HG03558 (cell line): ENCODE measurements at regions not wholly inside any gene's neighbourhood (a gene's known extent, or its start where the extent isn't known, plus 50 kb on each side); places are given as distances from the start of the nearest gene placed in this dataset.
"Not testable (repeated sequence)": the region's sequence is repeated elsewhere in the genome, so short reads cannot be mapped to it uniquely, and the experiment has no call there.

ENCODE experiments used
- ATAC-seq: cut with Tn5 transposase; IDR thresholded peaks from one replicate; pipeline ENCODE4 v1.9.1; 2021; ENCODE audit warnings: moderate number of reproducible peaks; ENCODE audit not compliant: unreplicated experiment; ENCODE audit errors: extremely low read depth

DNA sequence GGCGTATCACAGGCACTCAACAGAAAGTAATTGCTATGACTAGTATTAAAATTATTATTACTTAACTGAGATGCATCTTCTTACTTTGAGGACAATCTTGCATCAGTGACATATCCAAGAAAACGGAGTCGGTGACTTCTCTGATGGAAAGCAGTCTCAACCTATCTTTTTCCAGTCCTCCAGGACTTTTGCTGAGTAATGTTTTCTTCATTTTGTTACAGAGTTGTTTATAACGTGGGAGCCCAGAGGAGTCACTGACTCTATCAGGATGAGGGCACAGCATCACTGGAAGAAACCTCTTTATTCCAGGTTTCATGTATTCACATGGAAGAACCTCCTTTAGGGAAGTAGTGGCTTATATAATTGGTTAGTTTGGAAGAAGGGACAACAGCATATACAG is 51.5 kb upstream of the MELK start:
- no peak for ATAC-seq

DNA sequence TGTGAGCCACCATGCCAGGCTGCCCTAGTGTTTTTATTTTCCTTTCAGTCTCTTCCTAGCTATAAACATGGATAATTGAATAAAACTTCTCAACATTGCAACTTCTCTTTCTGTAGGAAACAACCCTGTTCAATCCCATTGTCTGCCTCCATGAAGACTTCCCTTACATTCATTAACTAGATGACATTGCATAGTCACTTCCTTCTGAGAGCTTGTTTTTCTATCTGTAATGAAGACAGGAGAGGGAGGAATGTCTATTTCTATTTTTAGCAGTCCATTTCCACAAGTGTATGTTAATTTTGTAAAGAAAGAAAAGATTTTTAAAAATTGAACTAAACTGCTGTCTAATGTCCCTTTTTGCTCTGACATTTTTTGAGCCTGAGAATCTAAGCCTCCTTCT is 55.6 kb upstream of the MELK start:
- no peak for ATAC-seq

DNA sequence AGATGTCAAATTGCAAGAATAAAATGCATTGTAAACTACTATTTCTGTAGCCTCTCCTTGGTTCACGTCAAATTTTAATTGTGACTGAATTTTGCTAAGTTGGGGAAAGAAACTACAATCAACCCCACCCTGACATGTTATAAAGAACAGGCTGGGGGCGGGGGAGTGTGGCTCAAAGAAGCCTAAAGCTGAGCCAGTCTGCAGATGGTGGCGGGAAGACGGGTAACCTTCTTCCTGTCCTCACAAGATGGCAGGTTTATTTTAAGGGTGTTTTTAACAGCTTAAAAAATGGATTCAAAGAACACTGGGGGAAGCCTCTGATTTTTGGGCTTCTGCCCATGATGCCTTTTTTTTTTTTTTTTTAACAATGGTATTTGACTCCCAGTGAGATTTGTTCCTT is 68.5 kb upstream of the MELK start:
- no peak for ATAC-seq

DNA sequence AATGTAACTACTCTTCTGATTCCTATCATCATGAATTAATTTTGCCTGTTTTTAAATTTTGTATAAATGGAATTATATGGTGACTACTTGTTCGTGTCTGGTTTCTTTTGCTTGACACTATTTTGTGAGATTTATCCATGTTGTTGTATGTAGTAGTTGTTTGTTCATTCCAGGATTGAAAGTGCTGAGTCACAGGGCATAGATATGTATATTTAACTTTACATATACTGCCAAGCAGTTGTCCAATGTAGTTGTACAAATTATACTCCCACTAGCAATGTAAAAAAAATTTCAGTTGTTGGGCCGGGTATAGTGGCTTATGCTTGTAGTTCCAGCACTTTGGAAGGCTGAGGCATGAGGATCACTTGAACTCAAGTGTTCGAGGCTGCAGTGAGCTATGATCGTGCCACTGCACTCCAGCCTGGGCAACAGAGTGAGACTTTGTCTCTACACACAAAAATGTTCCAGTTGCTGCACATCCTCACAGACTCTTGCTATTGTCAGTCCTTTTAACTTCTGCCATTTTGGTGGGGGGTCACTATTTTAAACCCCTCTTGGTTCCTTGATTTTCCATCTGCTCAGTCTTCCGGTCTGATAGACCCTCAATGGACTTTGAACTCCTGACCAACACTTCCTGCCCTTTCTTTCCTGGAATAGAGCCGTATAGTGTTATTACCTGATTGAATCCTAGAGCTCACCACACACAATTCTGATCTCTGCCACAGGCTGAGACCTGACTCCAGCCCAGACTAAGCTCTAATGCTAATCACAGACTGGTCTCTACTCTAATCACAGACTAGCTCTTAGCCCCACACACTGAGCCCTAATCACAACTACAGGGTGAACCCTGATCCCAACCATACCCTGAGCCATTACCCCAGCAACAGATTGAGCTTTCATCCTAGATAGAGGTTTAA is 69.3 kb upstream of the MELK start:
- ATAC-seq = no peak

DNA sequence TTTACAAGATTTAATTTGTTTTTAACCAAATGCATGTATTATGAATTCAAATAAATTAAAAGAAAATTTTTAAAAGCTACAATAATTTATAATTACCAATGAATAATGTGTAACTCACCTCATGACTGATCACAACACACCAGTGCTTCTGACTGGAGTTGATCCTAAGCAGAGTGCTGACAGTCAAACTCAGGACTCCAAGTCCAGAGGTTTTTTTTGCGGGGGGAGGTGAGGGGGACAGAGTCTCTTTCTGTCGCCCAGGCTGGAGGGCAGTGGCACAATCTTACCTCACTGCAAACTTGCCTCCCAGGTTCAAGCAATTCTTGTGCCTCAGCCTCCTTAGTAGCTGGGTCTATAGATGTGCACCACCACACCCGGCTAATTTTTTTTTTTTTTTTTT is 71.0 kb upstream of the MELK start:
- no peak for ATAC-seq

DNA sequence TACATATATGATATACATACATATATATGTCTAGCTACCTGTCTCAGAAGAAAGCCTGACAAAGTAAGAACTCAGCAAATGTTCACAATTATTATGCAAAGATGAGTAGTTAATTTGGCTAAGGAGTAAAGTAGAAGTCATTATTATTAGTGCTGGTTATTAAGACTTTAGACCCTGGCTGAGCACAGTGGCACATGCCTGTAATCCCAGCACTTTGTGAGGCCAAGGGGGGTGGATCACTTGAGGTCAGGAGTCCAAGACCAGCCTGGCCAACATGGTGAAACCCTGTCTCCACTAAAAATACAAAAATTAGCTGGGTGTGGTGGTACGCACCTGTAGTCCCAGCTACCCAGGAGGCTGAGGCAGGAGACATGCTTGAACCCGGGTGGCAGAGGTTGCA is 71.8 kb upstream of the MELK start:
- ATAC-seq = not testable (repeated sequence)

DNA sequence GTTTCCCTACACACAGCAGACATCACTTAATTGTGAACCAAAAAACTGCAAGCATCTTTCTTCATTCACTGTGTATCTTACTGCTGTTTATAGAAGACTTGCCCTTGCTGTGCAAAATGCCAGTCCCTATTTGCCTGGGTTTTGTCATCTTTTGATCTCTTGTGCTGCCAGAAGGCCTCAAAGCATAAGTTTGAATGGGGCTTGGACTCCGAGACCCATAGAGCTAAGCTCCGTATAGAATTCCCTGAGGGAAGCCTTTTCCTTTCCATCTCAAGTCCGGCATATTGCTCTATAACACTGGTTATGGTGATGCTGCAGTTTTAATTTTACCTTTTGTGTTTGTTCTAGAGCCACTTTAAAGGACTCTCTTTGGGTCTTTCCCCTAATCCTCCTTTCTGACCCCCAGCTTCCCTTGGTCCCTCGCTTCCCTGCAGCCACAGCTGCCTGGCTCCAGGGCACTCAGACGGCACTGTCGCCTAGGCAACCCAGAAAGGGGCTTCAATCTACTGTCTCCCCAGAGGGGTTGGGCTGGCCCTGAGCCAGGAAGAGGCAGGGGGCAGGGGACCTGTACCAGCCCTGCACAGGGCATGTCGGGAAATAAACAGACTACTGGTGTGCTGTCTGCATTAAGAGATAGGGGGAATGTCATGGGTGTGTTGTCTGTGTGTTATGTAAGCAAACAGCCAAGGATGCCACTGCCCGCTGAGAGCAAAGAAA is 73.4 kb upstream of the MELK start:
- ATAC-seq = no peak

DNA sequence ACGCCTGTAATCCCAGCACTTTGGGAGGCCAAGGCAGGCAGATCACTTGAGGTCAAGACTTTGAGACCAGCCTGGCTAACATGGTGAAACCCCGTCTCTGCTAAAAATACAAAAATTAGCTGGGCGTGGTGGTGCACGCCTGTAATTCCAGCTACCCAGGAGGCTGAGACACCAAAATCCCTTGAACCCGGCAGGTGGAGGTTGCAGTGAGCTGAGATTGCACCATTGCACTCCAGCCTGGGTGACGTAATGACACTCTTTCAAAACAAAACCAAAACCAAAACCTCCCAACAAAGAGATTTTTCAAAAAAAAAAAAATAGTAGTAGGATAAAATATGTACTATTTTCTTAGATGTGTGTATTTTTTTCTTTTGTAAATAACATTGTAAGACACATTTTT is 79.1 kb upstream of the MELK start:
- not testable (repeated sequence) for ATAC-seq

DNA sequence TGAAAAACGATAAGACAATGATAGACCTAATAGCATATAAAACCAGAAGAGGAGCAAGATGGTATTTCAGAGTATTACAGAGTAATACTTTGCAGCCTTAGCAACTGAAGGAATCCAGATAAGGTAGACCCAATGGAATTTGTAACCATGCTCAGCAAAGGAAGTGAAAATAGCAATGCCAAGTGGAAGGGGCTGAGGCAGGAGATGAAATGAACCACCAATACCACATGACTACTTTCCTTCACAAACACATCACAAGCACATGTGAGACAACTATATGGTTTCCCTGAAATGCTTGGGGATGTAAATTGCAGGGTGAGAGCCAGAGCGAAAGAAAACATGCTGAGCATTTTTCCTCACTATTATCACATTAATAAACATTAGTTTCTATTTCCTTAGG is 79.8 kb upstream of the MELK start:
- no peak for ATAC-seq

DNA sequence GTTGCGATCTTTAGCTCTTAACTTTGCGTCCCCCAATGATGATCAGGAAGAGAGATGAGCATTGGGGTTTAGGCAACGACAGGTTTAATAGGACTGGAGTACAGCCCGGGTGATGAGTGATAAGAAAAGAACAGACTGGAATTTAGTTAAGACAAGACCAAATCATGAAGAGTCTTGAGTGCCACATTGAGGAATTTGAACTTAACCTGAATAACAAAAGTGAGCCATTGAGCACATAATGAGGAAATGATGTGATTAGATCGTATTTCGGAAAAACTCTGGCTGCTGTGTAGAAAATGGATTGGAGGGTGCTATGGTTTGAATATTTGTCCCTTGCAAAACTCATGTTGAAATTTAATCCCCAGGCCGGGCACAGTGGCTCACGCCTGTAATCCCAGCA is 83.2 kb upstream of the MELK start:
- no peak for ATAC-seq

DNA sequence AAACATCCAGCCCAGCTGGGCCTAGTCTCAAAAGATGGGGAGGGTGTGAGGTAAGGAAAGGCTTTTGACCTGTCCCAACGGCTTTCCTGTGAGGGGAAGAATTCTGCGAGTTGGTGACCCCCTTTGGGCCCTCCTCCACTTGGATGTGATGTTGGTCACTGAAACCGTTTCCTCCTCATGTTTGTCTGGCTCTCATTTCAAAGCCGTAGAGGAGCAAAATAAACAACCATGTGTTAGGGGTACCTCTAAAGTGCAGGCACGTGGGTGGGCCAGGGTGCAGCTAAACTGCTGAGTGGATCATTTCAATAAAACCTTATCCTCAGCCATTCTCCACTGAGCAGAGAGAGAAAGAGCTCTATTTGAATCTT is 84.3 kb upstream of the MELK start:
- no peak for ATAC-seq

DNA sequence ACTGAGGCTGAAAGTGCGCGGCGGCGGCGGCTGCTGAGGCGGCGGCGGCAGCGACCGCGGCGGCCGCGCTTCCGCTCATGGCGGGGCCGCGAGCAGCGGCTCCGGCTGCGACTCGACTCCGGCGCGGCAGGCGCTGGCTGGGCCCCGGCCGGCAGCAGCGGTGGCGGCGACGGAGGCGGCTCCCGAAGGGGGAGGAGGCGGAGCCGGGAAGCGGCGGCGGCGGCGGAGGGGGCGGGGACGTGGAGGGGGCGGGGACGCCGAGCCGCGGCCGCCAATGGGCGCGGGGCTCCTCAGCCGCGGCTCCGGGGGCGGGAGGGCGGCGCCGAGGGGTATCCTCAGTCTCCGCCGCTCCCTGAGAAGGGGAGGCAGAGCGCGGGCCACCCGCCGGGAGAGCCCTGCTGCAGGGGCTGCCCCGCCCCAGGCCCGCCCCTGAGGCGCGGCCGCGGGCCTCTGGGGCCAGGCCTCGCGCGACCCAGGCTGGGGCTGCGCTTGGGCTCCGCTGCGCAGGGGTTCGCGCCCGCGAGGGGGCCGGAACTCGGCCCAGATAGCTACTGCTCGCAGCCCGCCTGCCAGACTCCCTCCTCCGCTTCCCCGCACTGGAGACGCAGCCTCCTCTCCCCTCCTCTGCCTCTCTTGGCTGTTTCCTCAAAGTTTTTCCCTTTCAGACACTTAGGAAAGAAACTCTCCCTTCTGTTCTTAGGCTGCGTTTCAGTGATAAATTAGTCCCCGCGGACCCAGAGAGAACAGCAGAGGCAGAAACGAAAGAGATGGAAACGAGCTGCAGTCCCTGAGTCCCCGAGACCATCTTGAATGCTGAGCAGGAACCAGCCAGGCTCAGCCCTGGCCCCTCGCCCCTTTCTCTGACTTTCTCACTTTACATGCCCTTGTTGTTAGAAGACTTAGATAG is 85.0 kb upstream of the MELK start:
- ATAC-seq = peak; percentile 67

DNA sequence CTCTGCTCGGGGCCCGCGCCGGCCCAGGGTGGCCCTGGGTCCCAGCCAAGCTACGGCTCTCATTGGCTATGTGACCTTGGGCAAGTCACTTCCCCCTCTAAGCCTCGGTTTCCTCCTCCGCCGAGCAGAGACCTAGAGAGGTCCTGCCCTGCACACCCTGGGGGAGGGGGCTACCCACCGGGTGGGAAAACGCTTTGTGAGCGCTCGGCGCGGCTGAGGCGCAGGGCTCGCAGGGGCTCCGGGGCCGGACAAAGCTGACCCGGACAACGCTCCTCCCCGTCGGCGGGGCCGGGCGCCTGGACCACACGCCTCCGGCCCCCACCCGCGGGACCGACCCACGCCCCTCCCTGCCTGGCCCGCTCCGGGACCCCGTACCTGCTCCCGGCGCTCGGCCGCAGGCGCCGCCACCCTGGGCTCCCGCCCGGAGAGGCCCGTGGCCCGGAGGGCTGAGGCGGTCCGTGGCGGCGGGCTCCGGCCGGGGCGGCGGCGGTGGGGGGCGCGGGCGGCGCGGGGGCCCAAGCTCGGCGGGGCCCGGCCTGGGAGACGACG is 85.7 kb upstream of the MELK start:
- ATAC-seq = peak; percentile 19

DNA sequence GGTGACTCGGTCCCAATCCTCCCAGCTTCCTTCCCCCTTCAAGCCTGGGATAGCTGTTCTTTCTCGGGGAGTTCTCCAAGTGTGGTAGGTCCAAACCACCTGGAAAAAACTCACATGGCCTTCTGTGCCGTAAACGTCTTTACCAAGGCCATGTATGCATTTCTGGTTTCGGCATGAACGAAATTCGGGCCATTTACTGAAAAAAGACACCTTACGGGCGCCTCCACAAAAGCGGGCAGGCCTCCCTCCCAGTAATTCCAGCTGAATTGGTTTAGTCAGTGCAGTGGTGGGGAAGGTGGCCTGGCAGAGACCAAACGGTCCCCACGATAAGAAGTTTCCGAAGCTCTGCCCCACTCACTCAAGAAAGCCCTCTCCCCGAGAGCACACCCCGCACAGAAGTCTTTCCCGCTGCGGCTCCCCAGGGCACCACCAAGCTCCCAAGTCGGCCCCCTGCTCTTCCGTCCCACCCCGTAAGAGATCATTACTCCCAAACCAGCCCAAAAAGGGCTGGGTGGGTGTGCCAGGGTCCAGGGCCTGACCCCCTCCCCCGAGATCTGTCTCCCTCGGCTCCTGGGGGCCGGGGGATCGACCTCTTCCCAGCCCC is 86.3 kb upstream of the MELK start:
- no peak for ATAC-seq

DNA sequence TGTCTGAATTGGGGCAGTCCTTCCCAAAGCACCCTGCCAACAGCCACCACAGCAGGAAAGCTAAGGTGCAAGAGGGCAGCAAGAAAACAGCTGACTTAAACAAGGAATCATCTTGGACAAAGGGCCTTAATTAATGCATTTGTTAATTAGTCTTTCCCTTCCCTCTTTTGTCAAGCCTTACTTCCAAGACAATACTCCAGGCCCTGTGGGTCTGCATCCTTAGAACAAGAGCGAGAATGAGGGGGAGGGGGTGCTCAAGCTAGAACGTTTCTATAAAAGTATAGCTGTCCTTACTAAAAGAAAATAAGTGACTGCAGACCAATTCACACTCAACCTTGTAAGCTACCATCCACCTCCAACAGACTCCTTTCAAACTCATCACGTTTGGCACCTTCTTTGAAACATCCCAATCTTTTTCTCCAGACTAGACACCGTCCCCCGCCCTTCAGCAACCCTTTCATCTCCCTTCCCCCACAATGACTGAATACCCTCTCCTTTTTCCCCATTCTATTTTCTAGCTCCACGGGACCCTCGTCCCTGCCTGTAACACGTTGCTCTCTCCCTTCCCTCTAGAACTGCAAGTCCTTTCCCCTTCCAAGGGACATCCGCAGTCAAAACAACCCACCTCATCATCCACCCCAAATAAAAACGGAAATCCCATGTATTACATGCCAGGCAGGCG is 85.7 kb upstream of the RNF38 start:
- no peak for ATAC-seq

DNA sequence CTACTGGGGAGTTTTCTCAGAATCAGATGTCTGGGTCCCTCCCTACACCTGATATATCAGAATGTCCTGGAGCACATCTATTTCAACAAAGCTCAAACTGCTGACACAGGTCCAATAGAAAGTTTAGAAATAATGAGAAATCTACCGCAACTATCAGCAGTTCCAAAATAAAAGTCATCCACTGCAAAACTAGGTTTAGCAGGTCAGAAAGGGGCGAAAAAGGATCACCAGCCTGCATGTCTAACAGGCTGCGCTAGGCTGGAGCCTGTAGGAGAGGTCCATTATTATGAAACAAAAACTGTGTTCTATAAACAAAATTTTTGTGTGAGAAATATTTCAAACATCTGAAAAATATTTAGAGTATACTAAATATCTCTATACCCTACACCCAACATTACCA is 84.1 kb upstream of the RNF38 start:
- ATAC-seq = no peak

DNA sequence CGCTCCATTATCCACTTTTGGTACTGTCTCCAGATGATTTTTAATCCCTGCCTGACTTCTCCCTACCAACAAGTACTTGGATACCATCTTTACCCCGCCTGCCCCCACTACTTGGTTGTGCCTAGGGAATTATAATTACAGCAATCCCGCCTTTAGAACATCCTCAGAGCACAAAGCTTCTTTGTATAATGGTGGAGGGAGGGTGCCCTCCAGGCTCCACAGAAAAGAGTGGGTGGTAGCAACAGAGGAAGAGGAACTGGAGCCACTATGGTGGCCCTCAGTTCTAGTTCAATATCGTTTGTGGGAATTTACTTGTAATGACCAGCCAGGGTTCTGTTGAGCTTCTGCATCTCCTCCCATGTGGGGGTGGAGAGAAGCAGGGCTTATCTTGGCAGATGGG is 79.0 kb upstream of the RNF38 start:
- ATAC-seq = no peak

DNA sequence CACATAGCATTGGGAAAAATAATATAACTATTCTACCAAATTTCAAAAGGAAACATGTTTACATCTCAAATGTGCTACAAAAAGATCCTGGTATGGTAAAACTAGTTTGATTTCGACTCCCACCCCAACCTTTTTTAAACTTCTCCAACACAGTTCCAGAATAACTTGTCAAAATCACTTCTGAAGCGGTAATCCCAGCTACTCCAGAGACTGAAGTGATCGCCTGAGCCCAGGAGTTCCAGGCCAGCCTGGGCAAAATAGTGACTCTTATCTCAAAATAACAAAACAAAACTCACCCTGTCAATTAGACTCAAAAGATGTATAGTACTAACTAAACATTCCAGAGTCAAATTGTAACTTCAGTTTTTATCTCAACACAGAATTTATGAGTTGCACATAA is 71.3 kb upstream of the RNF38 start:
- no peak for ATAC-seq

DNA sequence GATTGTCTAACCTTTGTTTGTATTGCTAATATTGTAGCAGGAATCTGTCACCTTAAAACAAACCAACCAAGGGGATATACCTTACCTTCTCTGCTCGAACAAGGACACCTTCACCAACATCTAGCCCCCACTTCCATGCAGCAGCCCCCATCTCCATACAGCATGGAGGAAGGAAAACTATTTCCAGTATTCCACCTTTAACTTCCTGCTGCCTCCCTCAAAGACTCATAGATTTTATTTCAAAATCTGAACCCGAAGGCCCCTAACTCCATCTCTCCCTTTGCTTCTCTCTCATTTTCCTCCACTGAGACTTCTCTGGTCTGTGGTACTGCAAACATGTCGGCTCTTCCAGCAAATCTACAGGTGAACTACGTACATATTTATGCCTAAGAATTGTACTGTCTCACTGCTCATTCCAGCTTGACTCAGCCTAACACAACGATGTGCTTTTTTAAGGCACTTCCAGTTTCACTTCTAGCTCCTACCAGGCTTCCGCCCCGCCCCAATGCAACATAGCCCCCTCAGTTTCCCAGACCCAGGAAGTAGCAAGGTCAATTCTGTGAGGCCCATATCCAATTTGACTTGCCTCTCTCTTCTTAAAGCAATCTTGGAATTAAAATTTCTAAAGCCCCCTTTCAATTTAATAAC is 70.7 kb upstream of the RNF38 start:
- peak; percentile 57 for ATAC-seq
